ENCODE measurements at regions not wholly inside any gene's neighbourhood (a gene's known extent, or its start where the extent isn't known, plus 50 kb on each side); places are given as distances from the start of the nearest gene placed in this dataset.

DNA sequence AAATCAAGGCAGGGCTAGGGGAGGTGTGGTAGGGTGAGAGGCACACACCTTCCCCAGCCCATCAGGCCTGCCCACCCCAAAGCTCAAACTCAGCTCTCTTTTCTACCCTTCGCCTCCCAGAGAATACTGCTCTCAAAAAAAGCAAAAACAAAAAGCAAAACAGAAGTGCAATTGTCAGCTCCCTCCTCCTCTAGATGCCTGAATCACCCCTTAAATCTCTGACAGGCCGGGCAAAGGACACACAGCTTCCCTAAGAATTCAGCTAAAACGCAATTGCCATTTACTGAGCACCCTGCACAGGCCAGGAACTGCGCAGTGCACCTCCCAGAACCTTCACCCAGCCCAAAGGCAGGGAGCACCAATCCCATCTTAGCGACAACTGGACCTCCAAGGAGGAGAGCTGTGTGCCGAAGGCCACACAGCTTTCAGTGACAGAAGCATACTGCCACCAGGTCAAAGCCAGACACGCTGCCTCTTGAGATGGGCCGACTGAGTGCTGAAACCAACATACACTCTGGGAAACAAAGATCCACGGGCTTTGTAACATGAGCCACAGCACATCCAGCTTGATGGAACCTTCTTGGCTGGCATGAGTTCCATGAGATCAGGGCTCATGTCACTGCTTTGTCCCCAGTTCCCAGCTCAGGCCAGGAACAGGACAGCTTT lies 53.4 kb upstream of the STXBP1 start:
- peak overlapping the region; percentile 11 for H3K4me3 ChIP-seq (ENCODE audit: low read depth, low read length)
- no peak for TF ChIP-seq CTCF (IDR thresholded peaks at IDR 0.05; ENCODE audit: low read depth, low read length)

DNA sequence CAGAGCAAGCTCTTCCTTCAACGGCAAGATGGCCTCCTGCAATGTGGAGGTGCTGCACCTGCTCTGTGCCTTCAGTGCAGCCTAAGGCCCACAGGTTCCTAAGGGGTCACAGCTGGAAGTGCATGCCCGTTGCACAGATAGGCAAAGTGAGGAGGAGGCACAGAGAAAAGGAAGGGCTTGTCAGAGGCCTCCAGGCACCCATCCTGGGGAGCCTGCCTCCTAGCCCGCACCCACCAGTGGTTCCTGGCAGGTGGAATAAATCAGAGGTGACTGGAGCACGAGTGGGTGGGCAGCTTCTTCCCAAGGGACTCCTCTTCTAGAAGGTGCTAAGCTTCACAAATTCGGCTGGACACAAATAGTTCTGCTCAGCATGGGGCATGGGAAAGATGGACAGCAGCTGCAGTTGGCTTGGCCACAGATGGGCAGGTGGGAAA lies 52.8 kb upstream of the STXBP1 start:
- no peak overlapping the region for H3K4me3 ChIP-seq (ENCODE audit: low read depth, low read length)
- TF ChIP-seq CTCF (IDR thresholded peaks at IDR 0.05; ENCODE audit: low read depth, low read length) = no peak

GRCh38 chr9:127561491-127562278 lies 50.4 kb upstream of the STXBP1 start:
- no peak for TF ChIP-seq CTCF (IDR thresholded peaks at IDR 0.05; ENCODE audit: low read depth, low read length)
- H3K4me3 ChIP-seq (ENCODE audit: low read depth, low read length) = peak overlapping the region; percentile 29
